Skeletal muscle satellite cell (primary cell): ENCODE measurements at regions not wholly inside any gene's neighbourhood (a gene's known extent, or its start where the extent isn't known, plus 50 kb on each side); places are given as distances from the start of the nearest gene placed in this dataset.
A peak's percentile ranks its signal among the peaks of the same experiment; 100 is the strongest.

ENCODE experiments used
- H3K27me3 ChIP-seq: 2 replicates; pipeline ENCODE4 v1.7.0; 2013; ENCODE audit warnings: low read length; ENCODE audit not compliant: control insufficient read depth, insufficient read depth
- H3K36me3 ChIP-seq: 2 replicates; pipeline ENCODE4 v1.7.0; 2013; ENCODE audit warnings: mild to moderate bottlenecking, control low read depth, low read length; ENCODE audit not compliant: insufficient read depth
- H3K4me1 ChIP-seq: 2 replicates; pipeline ENCODE4 v1.7.0; 2013; ENCODE audit warnings: low read length; ENCODE audit not compliant: control insufficient read depth, insufficient read depth
- H3K4me2 ChIP-seq: 2 replicates; pipeline ENCODE4 v1.7.0; 2013; ENCODE audit warnings: mild to moderate bottlenecking, low read length
- H3K4me3 ChIP-seq: 2 replicates; pipeline ENCODE4 v1.7.0; 2013; ENCODE audit warnings: low read length
- H3K9ac ChIP-seq: 2 replicates; pipeline ENCODE4 v1.7.0; 2013; ENCODE audit warnings: mild to moderate bottlenecking, low read depth, low read length, moderate library complexity
- H3K9me3 ChIP-seq: replicated peaks from 2 replicates; pipeline ENCODE4 v1.7.0; 2013; ENCODE audit warnings: mild to moderate bottlenecking, control low read depth, low read length

- no peak overlapping the region for H3K4me2 ChIP-seq
- no peak overlapping the region for H3K4me3 ChIP-seq
- no peaks in the 10 kb centered on the region for H3K9me3 ChIP-seq
- H3K4me1 ChIP-seq = no peaks in the 10 kb centered on the region
- no peaks in the 10 kb centered on the region for H3K27me3 ChIP-seq
- H3K36me3 ChIP-seq = no peaks in the 10 kb centered on the region
- H3K9ac ChIP-seq = no peak overlapping the region
Measured at GRCh38 chr10:36688717-36689116, 436.7 kb upstream of the ANKRD30A start.

DNA sequence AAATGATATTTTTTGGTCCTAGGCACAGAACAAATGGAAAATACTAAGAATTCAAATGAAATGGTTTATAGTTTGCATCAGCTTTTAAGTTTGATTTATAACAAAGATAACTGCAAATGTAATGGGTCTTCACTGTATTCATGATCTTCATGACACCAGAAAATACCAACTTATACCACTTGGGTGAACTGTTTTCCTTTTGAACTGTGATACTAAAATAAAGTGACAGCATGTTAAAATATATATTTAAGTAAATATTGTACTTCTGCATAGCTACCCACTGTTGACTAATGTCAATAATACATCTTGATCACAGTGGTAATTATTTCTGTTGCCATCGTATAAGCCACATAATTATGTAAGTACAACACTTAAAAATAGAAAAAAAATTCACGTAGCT lies 442.0 kb upstream of the ANKRD30A start:
- no peaks in the 10 kb centered on the region for H3K9me3 ChIP-seq
- no peaks in the 10 kb centered on the region for H3K27me3 ChIP-seq
- no peak overlapping the region for H3K9ac ChIP-seq
- H3K36me3 ChIP-seq = no peaks in the 10 kb centered on the region
- no peaks in the 10 kb centered on the region for H3K4me1 ChIP-seq
- no peak overlapping the region for H3K4me2 ChIP-seq
- H3K4me3 ChIP-seq = no peak overlapping the region

DNA sequence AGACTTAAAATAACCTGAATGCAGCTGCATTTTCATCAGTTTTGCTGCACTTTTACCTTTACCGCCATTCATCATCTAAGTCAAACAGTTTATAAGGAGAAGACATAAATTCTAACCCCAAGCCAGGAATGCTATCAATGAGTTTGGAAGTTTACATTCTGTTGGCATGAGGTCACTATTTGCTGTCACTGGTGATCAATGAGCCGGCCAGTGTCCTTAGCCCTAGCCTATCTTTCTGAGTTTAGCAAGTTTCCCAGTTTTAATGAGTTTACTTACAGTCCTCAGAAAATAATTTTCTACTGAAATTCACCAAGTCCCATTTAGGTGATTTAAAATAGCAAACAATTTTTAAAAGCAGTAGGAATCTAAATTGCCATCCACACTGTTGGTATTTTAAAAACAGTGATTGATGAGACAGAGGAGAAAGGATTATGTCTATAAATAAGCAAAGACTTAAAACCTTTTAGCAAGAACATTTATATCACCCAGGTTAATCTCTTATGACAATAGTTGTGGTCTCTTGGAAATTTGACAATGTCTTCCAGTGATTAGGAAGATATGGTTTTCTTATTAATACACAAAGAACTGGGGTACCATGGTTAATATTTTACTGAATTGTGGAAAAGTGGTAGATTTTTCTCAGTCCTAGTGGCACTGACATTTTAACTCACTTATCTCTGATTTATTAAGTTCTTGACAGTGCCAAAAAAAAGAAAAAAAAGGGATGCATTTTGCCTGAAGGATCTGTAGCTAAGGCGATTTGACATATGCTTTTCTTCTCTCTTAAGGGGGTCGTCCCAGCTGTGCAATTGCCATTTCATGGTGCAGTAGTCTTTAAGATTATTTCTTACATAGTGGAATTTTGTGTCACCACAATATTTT lies 443.4 kb upstream of the ANKRD30A start:
- H3K4me1 ChIP-seq = peaks cover 7% of the 10 kb centered on the region
- H3K36me3 ChIP-seq = no peaks in the 10 kb centered on the region
- no peak overlapping the region for H3K4me3 ChIP-seq
- H3K9me3 ChIP-seq = no peaks in the 10 kb centered on the region
- H3K9ac ChIP-seq = no peak overlapping the region
- no peaks in the 10 kb centered on the region for H3K27me3 ChIP-seq
- H3K4me2 ChIP-seq = no peak overlapping the region

GRCh38 chr10:36679554-36679953 lies 445.8 kb upstream of the ANKRD30A start:
- no peak overlapping the region for H3K4me3 ChIP-seq
- H3K27me3 ChIP-seq = no peaks in the 10 kb centered on the region
- no peaks in the 10 kb centered on the region for H3K9me3 ChIP-seq
- H3K36me3 ChIP-seq = no peaks in the 10 kb centered on the region
- no peak overlapping the region for H3K4me2 ChIP-seq
- H3K9ac ChIP-seq = no peak overlapping the region
- H3K4me1 ChIP-seq = peaks cover 29% of the 10 kb centered on the region

GRCh38 chr10:36677431-36677768 lies 448.0 kb upstream of the ANKRD30A start:
- Histone ChIP-seq H3K9me3 (no peaks in the 10 kb centered on the region), H3K36me3 (no peaks in the 10 kb centered on the region), H3K4me3 (no peak overlapping the region), H3K9ac (no peak overlapping the region), H3K4me2 (no peak overlapping the region), H3K27me3 (no peaks in the 10 kb centered on the region), H3K4me1 (peaks cover 29% of the 10 kb centered on the region)

- Histone ChIP-seq H3K36me3 (no peaks in the 10 kb centered on the region), H3K9me3 (no peaks in the 10 kb centered on the region), H3K4me2 (peak overlapping the region; percentile 6), H3K4me1 (peaks cover 32% of the 10 kb centered on the region), H3K27me3 (no peaks in the 10 kb centered on the region), H3K9ac (no peak overlapping the region), H3K4me3 (no peak overlapping the region)
Measured at GRCh38 chr10:36676756-36677430, 448.5 kb upstream of the ANKRD30A start.

- H3K4me2 ChIP-seq = no peak overlapping the region
- no peak overlapping the region for H3K4me3 ChIP-seq
- no peaks in the 10 kb centered on the region for H3K36me3 ChIP-seq
- no peak overlapping the region for H3K9ac ChIP-seq
- no peaks in the 10 kb centered on the region for H3K27me3 ChIP-seq
- H3K9me3 ChIP-seq = no peaks in the 10 kb centered on the region
- peaks cover 38% of the 10 kb centered on the region for H3K4me1 ChIP-seq
Measured at GRCh38 chr10:36676321-36676720, 449.1 kb upstream of the ANKRD30A start.

DNA sequence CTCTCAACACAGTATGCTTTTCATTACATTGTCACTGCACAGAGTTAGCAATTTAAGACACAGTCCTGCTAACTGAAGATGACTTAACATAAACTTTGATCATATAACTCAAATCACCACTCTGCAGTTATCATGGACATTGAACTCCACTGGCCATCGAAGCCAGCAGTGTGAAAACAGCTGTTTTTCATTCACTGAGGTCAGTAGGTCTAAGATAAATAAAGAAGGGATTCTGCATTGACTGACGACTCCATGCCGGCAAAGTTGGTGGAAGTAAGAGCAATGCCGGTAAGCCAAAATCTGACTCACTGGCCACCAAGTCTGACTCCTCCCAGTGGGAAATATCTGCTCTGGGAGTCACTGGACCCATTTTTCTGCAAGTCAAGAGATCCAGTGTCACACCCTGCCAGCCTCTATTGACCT lies 449.9 kb upstream of the ANKRD30A start:
- Histone ChIP-seq H3K9me3 (no peaks in the 10 kb centered on the region), H3K4me2 (peak overlapping the region; percentile 22), H3K4me1 (peaks cover 46% of the 10 kb centered on the region), H3K9ac (no peak overlapping the region), H3K27me3 (no peaks in the 10 kb centered on the region), H3K36me3 (no peaks in the 10 kb centered on the region), H3K4me3 (no peak overlapping the region)

DNA sequence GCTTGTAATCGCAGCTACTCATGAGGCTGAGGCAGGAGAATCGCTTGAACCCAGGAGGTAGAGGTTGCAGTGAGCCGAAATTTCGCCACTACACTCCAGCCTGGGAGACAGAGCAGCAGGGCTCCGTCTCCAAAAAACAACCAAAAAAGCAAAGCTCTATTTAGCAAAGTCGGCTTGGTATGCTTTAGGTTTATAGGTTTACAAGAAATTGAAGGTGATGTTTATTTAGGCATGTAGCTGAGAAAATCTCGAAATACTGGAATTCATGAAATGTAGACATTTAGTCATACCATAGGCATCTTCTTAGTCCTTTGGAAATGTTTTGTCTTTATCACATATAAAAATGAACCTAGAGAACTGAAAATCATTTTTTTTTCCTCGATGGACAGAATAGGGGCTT lies 453.8 kb upstream of the ANKRD30A start:
- Histone ChIP-seq H3K9ac (peak overlapping the region; percentile 28), H3K36me3 (no peaks in the 10 kb centered on the region), H3K4me1 (peaks cover 41% of the 10 kb centered on the region), H3K4me2 (peak overlapping the region; percentile 20), H3K9me3 (no peaks in the 10 kb centered on the region), H3K4me3 (no peak overlapping the region), H3K27me3 (no peaks in the 10 kb centered on the region)

DNA sequence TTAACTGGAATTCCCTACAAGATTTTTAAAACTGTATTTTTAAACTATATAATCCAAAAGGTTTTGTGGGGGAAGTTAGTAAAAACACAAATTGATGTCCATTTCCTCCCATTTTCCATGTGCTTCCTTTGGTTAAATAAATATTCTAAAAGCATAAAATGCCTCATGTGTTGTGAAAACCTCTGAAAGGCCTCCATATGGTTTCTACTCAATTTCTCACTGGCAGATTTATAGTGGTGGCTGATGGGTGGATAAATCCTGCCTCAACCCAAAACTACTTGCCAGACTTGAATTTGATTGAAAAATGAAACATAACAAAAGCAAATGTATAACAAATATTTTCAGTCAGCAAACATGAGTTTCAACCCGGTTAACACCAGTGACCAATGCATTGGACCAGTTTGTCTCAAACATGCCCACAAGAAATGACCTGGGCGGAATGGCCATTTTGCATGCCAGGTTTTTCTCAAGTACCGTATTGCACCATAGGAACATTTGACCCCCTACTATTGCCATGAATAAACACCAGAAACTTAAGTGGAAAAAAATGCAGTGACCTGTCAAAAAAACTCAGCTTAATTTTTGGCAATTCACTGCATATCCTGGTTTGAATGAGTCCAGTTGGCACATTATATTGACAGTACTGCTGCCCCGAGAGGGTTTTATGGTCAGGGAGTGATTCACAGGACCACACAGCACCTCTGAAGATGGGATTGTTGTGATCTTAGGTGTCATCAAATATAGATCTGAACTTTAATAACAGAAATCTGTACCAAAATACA lies 454.6 kb upstream of the ANKRD30A start:
- Histone ChIP-seq H3K36me3 (no peaks in the 10 kb centered on the region), H3K27me3 (no peaks in the 10 kb centered on the region), H3K9me3 (no peaks in the 10 kb centered on the region), H3K4me3 (no peak overlapping the region), H3K4me1 (peaks cover 33% of the 10 kb centered on the region), H3K9ac (no peak overlapping the region), H3K4me2 (peak overlapping the region; percentile 20)

GRCh38 chr10:36669615-36670352 lies 455.6 kb upstream of the ANKRD30A start:
- H3K9me3 ChIP-seq = no peaks in the 10 kb centered on the region

More at GRCh38 chr10:36669615-36670352, 455.6 kb upstream of the ANKRD30A start:
- Histone ChIP-seq H3K4me3 (no peak overlapping the region), H3K4me1 (peaks cover 23% of the 10 kb centered on the region), H3K27me3 (no peaks in the 10 kb centered on the region), H3K4me2 (no peak overlapping the region), H3K36me3 (no peaks in the 10 kb centered on the region), H3K9ac (no peak overlapping the region)
